ENCODE measurements at regions not wholly inside any gene's neighbourhood (a gene's known extent, or its start where the extent isn't known, plus 50 kb on each side); places are given as distances from the start of the nearest gene placed in this dataset.

DNA sequence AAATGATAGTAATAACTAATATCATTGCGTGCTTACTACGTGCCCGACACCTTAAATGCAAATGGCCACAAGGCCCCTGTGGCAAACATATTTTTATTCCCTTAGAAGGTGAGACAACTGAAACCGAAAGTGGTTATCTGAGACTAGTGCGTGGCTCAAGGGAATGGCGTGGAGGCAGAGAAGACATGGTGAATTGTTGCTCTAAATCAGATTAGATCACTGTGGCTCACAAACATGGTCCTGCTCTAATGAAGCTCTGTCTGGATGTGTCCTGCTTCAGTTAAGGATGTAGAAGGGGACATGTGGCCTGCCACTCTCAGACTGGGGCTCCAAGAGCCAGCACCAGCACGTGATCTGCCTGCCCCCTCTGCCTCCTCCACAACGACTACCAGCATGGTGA, 124.2 kb upstream of the GMDS start:
- no peak overlapping the region for H3K4me3 ChIP-seq (ENCODE audit: low read depth, low read length)
- no peaks in the 10 kb centered on the region for H3K36me3 ChIP-seq
- no peaks in the 10 kb centered on the region for H3K4me1 ChIP-seq
- no peaks in the 10 kb centered on the region for H3K9me3 ChIP-seq
- no peak for DNase-seq
- TF ChIP-seq, protein P1, sequence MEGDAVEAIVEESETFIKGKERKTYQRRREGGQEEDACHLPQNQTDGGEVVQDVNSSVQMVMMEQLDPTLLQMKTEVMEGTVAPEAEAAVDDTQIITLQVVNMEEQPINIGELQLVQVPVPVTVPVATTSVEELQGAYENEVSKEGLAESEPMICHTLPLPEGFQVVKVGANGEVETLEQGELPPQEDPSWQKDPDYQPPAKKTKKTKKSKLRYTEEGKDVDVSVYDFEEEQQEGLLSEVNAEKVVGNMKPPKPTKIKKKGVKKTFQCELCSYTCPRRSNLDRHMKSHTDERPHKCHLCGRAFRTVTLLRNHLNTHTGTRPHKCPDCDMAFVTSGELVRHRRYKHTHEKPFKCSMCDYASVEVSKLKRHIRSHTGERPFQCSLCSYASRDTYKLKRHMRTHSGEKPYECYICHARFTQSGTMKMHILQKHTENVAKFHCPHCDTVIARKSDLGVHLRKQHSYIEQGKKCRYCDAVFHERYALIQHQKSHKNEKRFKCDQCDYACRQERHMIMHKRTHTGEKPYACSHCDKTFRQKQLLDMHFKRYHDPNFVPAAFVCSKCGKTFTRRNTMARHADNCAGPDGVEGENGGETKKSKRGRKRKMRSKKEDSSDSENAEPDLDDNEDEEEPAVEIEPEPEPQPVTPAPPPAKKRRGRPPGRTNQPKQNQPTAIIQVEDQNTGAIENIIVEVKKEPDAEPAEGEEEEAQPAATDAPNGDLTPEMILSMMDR (IDR thresholded peaks at IDR 0.05; ENCODE audit: low read depth, low read length) = no peak
- no peaks in the 10 kb centered on the region for H3K27me3 ChIP-seq

DNA sequence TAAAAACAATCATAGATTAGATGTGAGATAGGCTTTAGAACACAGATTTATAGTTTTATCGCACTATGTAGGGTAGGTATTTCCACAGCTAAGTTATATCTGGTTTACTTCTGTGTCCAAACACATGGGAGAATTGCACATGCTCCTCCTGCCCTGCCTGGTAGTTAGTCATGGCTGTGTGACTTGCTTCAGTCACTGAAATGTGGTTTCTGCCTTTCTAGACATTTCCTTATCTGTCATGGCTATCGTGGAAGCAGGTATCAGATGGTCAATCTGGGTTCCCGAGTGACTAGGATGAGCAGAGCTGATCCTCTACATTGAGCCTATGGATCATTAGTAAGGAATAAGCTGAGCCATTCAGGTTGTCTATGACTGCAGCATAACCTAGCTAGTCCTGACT, 117.8 kb upstream of the GMDS start:
- Histone ChIP-seq H3K27me3 (peaks cover 6% of the 10 kb centered on the region), H3K4me1 (no peaks in the 10 kb centered on the region), H3K4me3 (ENCODE audit: low read depth, low read length) (no peak overlapping the region), H3K9me3 (no peaks in the 10 kb centered on the region), H3K36me3 (no peaks in the 10 kb centered on the region)
- no peak for DNase-seq
- TF ChIP-seq, protein P1 (IDR thresholded peaks at IDR 0.05; ENCODE audit: low read depth, low read length) = no peak

DNA sequence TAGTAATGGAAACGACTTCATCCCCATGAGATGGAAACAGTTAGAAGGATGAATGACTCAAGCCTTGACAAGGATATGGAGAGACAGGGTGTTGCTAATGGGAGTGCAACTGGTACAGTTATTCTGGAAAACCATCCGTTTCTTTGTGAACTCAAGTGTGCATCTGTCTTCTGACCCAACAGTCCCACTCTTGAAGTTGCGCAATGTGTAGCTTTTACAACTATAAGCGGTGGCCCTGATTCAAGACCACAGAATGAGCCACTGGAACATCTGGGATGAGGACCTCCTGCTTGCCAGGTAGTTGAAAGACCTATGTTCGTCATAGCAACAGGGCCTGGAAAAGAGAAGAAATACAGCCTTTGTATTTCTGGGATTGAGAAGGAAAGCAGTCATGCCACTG, 115.8 kb upstream of the GMDS start:
- TF ChIP-seq, protein P1 (IDR thresholded peaks at IDR 0.05; ENCODE audit: low read depth, low read length) = no peak
- no peak for DNase-seq
- Histone ChIP-seq H3K36me3 (no peaks in the 10 kb centered on the region), H3K4me3 (ENCODE audit: low read depth, low read length) (no peak overlapping the region), H3K27me3 (peaks cover 7% of the 10 kb centered on the region), H3K4me1 (no peaks in the 10 kb centered on the region), H3K9me3 (no peaks in the 10 kb centered on the region)

DNA sequence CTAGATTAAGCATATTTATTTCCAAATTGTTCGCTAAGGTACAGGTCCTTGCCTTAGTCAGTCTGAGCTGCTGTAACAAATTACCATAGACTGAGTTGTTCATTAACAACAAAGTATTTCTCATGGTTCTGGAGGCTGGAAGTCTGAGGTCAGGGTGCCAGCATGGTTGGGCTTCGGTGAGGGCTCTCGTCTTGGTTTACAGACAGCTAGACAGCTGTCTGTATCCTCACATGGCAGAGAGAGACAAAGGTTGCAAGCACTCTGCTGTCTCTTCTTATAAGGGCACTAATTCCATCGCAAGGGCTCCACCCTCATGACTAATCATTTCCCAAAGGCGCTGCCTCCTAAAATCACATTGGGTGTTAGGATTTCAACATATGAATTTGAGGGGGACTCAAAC, 115.3 kb upstream of the GMDS start:
- TF ChIP-seq, protein P1 (IDR thresholded peaks at IDR 0.05; ENCODE audit: low read depth, low read length) = no peak
- DNase-seq = no peak
- peaks cover 7% of the 10 kb centered on the region for H3K27me3 ChIP-seq
- H3K9me3 ChIP-seq = no peaks in the 10 kb centered on the region
- no peaks in the 10 kb centered on the region for H3K4me1 ChIP-seq
- H3K36me3 ChIP-seq = no peaks in the 10 kb centered on the region
- H3K4me3 ChIP-seq (ENCODE audit: low read depth, low read length) = no peak overlapping the region

DNA sequence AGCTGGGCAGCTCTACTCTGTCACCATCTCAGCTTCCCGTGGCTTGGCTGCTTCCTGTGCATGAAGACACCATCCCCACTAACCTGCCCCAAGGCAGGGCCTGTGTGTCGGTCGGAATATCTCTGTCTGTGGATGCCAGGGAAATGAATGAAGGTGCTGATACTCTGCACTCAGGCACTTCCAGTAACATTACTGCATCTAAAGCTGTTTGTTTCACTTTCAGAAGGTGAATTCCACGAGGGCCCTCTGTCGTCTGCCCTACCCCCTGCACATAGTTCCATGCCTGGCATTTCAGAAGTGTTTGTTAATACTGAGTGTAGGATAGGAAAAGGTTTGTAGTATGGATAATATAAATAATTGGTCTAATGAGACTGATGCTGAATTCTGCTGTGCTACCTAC, 114.7 kb upstream of the GMDS start:
- no peaks in the 10 kb centered on the region for H3K36me3 ChIP-seq
- H3K4me1 ChIP-seq = no peaks in the 10 kb centered on the region
- TF ChIP-seq, protein P1 (IDR thresholded peaks at IDR 0.05; ENCODE audit: low read depth, low read length) = no peak
- H3K4me3 ChIP-seq (ENCODE audit: low read depth, low read length) = no peak overlapping the region
- DNase-seq = no peak
- peaks cover 10% of the 10 kb centered on the region for H3K27me3 ChIP-seq
- H3K9me3 ChIP-seq = no peaks in the 10 kb centered on the region

DNA sequence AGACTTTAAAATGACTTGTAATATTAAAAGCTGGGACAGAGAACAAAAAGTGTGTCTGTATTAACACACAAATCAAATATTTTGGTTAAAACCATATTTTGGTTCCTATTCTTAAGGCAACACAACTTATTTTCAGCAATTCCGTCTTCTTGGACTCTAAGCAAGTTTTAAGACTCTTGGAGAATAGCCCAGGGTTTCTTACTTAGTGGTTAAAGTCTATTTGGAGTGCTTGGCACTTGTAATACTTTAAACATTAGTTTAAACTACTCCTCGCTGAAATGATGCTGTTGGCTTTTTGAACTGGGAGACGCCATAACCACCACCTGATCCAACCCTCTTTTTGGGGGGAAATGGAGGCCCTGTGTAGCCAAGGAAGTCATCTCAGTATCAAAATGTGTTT, 109.7 kb upstream of the GMDS start:
- Histone ChIP-seq H3K27me3 (peaks cover 8% of the 10 kb centered on the region), H3K9me3 (no peaks in the 10 kb centered on the region), H3K4me3 (ENCODE audit: low read depth, low read length) (no peak overlapping the region), H3K4me1 (no peaks in the 10 kb centered on the region), H3K36me3 (no peaks in the 10 kb centered on the region)
- TF ChIP-seq, protein P1 (IDR thresholded peaks at IDR 0.05; ENCODE audit: low read depth, low read length) = no peak
- DNase-seq = no peak
